ENCODE measurements at regions not wholly inside any gene's neighbourhood (a gene's known extent, or its start where the extent isn't known, plus 50 kb on each side); places are given as distances from the start of the nearest gene placed in this dataset.

GRCh38 chr19:28526038-28526437 is 686.9 kb downstream of the UQCRFS1 start:
- H3K4me1 ChIP-seq (replicated peaks in 1 of 2) = no peaks in the 10 kb centered on the region
- intact Hi-C loops (cut with DNase I) = no loop called here
- H3K36me3 ChIP-seq (replicated peaks in 1 of 2) = no peaks in the 10 kb centered on the region
- no peak for DNase-seq
- H3K27ac ChIP-seq = no peak overlapping the region
- no peak overlapping the region for H3K4me3 ChIP-seq
- 51 to 70% (median 63%) methylated on average over 2 of the region's 2 CpGs for WGBS, 4 donors
- TF ChIP-seq, protein P1, sequence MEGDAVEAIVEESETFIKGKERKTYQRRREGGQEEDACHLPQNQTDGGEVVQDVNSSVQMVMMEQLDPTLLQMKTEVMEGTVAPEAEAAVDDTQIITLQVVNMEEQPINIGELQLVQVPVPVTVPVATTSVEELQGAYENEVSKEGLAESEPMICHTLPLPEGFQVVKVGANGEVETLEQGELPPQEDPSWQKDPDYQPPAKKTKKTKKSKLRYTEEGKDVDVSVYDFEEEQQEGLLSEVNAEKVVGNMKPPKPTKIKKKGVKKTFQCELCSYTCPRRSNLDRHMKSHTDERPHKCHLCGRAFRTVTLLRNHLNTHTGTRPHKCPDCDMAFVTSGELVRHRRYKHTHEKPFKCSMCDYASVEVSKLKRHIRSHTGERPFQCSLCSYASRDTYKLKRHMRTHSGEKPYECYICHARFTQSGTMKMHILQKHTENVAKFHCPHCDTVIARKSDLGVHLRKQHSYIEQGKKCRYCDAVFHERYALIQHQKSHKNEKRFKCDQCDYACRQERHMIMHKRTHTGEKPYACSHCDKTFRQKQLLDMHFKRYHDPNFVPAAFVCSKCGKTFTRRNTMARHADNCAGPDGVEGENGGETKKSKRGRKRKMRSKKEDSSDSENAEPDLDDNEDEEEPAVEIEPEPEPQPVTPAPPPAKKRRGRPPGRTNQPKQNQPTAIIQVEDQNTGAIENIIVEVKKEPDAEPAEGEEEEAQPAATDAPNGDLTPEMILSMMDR (IDR thresholded peaks at IDR 0.05) = no peak
- no peak for TF ChIP-seq POLR2A (IDR thresholded peaks at IDR 0.05)
- H3K27me3 ChIP-seq = no peaks in the 10 kb centered on the region
- H3K9me3 ChIP-seq (replicated peaks in 1 of 3) = no peaks in the 10 kb centered on the region

DNA sequence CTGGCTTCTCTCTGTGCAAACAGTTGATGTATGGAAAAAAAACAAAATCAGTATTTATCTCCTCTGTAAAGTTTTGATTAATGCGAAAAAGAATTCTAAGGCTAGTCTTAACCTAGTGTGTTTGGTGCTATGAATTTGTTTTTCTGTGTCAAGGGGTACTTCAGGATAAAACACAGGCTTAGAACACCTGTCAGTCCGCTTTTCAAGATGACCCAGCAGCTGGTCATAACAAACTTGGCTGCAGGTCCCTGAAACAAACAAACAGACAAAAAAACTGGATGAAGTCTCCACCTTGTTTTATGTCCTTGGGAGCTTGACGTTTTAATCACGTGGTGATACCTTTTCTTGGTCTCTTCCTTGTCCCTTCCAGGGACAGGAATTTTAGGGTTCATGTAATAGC is 689.3 kb downstream of the UQCRFS1 start:
- intact Hi-C loops (cut with DNase I) = no loop called here
- H3K27me3 ChIP-seq = no peaks in the 10 kb centered on the region
- no peak overlapping the region for H3K27ac ChIP-seq
- TF ChIP-seq POLR2A (IDR thresholded peaks at IDR 0.05) = no peak
- TF ChIP-seq, protein P1 (IDR thresholded peaks at IDR 0.05) = no peak
- H3K4me3 ChIP-seq = no peak overlapping the region
- 54 to 60% (median 58%) methylated on average over 4 of the region's 4 CpGs for WGBS, 4 donors
- H3K36me3 ChIP-seq (replicated peaks in 1 of 2) = no peaks in the 10 kb centered on the region
- no peak for DNase-seq
- H3K4me1 ChIP-seq (replicated peaks in 1 of 2) = no peaks in the 10 kb centered on the region
- H3K9me3 ChIP-seq (replicated peaks in 1 of 3) = no peaks in the 10 kb centered on the region

DNA sequence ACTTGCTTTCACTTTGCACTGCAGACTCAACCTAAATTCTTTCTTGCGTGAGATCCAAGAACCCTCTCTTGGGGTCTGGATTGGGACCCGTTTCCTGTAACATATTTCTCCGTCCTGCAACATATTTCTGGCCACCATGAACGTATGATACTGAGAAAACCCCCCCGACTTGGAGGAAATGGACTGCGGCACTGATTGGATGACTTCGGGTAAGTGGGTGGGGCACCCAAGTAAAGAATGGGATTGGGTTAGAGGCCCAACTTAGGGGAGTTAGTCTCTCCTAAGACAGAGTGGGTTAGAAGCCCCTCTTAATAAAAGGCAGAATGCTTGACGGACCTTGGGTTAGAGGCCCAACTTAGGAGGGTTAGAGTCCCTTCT is 690.4 kb downstream of the UQCRFS1 start:
- Histone ChIP-seq H3K9me3 (replicated peaks in 1 of 3) (no peaks in the 10 kb centered on the region), H3K27ac (no peak overlapping the region), H3K4me3 (no peak overlapping the region), H3K36me3 (replicated peaks in 1 of 2) (no peaks in the 10 kb centered on the region), H3K27me3 (no peaks in the 10 kb centered on the region), H3K4me1 (replicated peaks in 1 of 2) (no peaks in the 10 kb centered on the region)
- intact Hi-C loops (cut with DNase I) = no loop called here
- TF ChIP-seq POLR2A (IDR thresholded peaks at IDR 0.05) = no peak
- TF ChIP-seq, protein P1 (IDR thresholded peaks at IDR 0.05) = no peak
- 82 to 91% (median 85%) methylated on average over 6 to 8 of the region's 8 CpGs for WGBS, 4 donors
- no peak for DNase-seq

GRCh38 chr19:28521614-28522544 is 691.1 kb downstream of the UQCRFS1 start:
- Histone ChIP-seq H3K9me3 (replicated peaks in 1 of 3) (no peaks in the 10 kb centered on the region), H3K4me3 (no peak overlapping the region), H3K27me3 (no peaks in the 10 kb centered on the region), H3K36me3 (replicated peaks in 1 of 2) (no peaks in the 10 kb centered on the region), H3K27ac (no peak overlapping the region), H3K4me1 (replicated peaks in 1 of 2) (no peaks in the 10 kb centered on the region)
- TF ChIP-seq, protein P1 (IDR thresholded peaks at IDR 0.05) = no peak
- TF ChIP-seq POLR2A (IDR thresholded peaks at IDR 0.05) = no peak
- no peak for DNase-seq
- WGBS, 4 donors = 69 to 80% (median 74%) methylated on average over 9 of the region's 9 CpGs
- intact Hi-C loops (cut with DNase I) = no loop called here
